Fibroblast of the aortic adventitia (primary cell): ENCODE measurements at regions not wholly inside any gene's neighbourhood (a gene's known extent, or its start where the extent isn't known, plus 50 kb on each side); places are given as distances from the start of the nearest gene placed in this dataset.

ENCODE experiments used
- DNase-seq: peaks from one replicate; pipeline ENCODE4 v3.0.0-alpha.2; 2010; ENCODE audit warnings: low read depth
- H3K4me3 ChIP-seq: 2 replicates; pipeline ENCODE4 v1.5.1; 2011; ENCODE audit warnings: low read depth, mild to moderate bottlenecking, control low read depth, low read length, moderate library complexity
- TF ChIP-seq, protein P1 (sequence below): IDR thresholded peaks from 2 replicates; pipeline ENCODE4 v1.5.1; 2011; ENCODE audit warnings: mild to moderate bottlenecking, low read length, control low read depth, inconsistent platforms; ENCODE audit not compliant: insufficient read depth

DNA sequence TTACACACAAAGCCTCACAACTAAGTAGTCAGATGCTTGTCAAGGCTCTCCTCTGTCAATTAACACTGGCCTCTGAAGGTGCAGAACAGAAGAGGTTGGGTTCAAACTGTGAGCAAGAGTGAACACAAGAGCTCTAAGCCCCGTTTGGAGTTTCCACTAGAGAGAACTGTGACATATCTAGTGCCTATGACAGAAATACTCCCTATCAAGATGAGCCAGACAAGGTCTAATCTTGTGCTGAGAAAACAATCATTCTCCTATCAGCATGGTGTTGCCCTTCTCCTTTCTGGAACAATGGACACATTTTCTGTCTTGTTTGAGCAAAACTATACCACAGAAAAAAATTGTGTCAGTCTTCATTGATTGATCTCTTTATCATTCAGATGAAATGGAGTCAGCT is 62.4 kb upstream of the CCDC71L start:
- DNase-seq, result no peak
- no peak overlapping the region for H3K4me3 ChIP-seq
- TF ChIP-seq, protein P1, sequence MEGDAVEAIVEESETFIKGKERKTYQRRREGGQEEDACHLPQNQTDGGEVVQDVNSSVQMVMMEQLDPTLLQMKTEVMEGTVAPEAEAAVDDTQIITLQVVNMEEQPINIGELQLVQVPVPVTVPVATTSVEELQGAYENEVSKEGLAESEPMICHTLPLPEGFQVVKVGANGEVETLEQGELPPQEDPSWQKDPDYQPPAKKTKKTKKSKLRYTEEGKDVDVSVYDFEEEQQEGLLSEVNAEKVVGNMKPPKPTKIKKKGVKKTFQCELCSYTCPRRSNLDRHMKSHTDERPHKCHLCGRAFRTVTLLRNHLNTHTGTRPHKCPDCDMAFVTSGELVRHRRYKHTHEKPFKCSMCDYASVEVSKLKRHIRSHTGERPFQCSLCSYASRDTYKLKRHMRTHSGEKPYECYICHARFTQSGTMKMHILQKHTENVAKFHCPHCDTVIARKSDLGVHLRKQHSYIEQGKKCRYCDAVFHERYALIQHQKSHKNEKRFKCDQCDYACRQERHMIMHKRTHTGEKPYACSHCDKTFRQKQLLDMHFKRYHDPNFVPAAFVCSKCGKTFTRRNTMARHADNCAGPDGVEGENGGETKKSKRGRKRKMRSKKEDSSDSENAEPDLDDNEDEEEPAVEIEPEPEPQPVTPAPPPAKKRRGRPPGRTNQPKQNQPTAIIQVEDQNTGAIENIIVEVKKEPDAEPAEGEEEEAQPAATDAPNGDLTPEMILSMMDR, result no peak

DNA sequence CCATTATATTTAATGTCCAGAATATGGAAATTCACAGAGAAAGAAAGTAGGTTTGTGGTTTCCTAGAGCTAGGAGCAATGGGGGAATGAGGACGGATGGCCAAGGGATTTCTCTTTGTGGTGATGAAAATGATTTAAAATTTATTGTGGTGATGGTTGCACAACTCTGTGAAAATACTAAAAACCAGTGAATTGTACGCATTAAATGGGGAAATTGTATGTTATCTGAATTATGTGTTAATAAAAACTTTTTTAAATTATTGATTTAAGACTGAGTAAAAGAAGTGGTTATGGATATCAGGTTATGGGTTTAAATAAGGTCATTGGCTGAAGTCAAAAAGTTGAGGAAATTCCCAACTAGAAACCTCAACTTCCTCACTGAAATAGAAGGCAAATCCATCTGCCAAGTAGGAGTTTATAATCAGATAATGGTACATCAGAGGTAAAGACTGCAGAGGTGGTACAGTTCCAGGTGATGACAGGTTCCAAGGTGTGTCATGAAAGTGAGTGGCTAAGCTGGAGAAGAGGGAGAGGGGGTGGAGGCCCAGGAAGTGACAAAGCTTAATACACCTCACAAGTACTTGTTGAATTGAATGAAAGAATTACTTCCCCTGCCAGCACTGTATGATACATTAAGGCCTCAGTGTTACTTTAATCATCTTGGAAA is 68.9 kb upstream of the CCDC71L start:
- no peak for DNase-seq
- H3K4me3 ChIP-seq, result no peak overlapping the region
- TF ChIP-seq, protein P1, result no peak

DNA sequence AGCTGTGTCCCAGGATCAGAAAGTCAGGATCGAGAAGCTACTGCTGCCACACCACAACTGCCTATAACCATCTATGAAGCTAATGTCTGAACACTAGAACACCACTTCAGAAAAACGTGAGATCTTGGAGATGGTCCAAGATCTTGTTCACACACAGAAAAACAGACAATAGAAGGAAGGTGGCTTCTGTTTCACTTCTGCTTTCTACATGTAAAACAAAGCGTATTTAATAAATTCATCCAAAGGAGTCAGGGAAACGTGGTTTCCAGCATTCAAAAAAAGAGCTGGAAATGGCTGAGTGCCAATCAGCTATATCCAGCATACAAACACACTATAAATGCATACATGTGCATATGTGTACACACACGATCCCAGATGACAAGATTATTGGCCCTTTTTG is 70.2 kb upstream of the CCDC71L start:
- no peak overlapping the region for H3K4me3 ChIP-seq
- DNase-seq, result no peak
- TF ChIP-seq, protein P1, result no peak

DNA sequence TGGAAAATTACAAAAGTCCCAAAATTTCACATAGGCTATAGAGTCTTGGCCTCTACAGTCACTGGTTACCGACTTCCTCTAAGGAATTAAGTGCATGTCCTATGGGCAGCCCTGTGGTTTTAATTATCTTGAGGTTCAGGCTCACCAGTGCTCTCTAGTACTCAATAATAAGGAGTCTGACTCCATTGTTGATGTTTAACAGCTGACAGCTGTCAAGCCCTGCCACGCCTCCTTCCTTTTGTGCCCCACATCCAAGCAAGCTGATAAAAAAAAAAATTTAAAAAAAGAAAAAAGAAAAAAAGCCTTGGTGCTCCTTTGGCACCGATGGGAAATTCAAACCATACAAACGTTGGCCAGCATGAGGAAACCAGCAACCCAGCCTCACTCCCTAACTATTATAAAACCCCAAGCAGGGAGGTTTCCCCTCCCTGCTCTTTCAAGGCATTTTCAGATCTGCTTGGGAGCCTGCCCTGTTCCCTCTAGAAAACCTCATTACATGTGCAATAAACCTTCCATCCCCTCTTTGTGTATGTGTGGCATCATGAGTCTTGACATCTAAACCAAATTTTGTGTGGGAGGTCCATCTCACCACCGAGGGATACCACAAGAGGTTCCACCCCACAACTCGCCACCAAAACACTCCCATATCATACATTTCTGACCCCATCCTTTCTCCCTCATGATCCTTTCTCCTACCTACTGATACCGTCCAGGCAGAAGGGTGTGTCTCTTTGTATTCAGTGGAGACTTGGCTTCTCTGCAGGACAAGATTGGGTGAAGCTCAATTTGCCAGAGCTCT is 70.9 kb upstream of the CCDC71L start:
- TF ChIP-seq, protein P1, result no peak
- no peak for DNase-seq

DNA sequence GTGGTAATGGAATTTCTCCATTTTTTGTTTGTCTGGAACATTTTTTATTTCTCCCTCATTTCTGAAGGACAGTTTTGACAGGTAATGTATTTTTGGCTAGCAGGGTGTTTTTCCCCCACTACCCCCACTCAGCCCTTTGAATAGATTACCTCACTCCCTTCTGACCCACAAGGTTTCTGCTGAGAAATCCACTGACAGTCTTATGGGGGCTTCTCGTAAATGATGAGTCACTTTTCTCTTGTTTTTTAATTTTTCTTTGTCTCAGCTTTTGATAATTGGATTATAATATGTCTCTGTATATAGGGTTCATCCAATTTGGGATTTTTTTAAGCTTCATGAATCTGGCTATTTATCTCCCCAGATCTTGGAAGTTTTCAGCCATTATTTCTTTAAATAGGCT is 74.7 kb upstream of the CCDC71L start:
- no peak for DNase-seq
- H3K4me3 ChIP-seq, result no peak overlapping the region
- TF ChIP-seq, protein P1, result no peak

More for the DNA sequence above, 70.9 kb upstream of the CCDC71L start:
- H3K4me3 ChIP-seq, result no peak overlapping the region

DNA sequence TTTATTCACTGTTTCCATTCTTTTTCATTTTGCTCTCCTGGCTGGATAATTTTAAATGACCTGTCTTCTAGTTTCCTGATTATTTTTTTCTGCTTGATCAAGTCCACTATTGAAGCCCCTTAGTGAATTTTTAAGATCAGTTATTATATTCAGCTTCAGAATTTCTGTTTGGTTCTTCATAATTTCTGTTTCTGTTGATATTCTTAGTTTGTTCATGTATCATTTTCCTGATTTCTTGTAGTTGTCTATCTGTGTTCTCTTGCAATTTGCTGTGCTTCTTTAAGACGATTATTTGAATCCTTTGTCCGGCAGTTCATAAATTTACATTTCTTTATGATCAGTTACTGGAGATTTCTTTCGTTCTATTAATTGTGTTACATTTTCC is 75.2 kb upstream of the CCDC71L start:
- TF ChIP-seq, protein P1, result no peak
- H3K4me3 ChIP-seq, result no peak overlapping the region
- DNase-seq, result no peak
